AG04450 (cell line): ENCODE measurements at regions not wholly inside any gene's neighbourhood (a gene's known extent, or its start where the extent isn't known, plus 50 kb on each side); places are given as distances from the start of the nearest gene placed in this dataset.

Experiments used
- CTCF ChIA-PET: fragments of 300-600, 350-600 bp; formaldehyde crosslinking; extraction: SDS; loops from one replicate; lab custom pipeline; 2022; ENCODE audit warnings: antibody characterized with exemption, inconsistent platforms; lab: Charles Lee
- POLR2A ChIA-PET: fragments of 350-600 bp; formaldehyde crosslinking; extraction: SDS; loops from one replicate; lab custom pipeline; 2021; ENCODE audit warnings: antibody characterized with exemption, inconsistent platforms; lab: Yijun Ruan, JAX
- DNase-seq: peaks from one replicate; pipeline ENCODE4 v3.0.0-alpha.2; 2011; ENCODE audit warnings: low read depth, low spot score
- H3K27ac ChIP-seq: one replicate; pipeline ENCODE4 v1.5.1; 2012; ENCODE audit warnings: low read depth, low read length, control low read depth
- H3K27me3 ChIP-seq: one replicate; pipeline ENCODE4 v1.6.0; 2012; ENCODE audit warnings: low read length; ENCODE audit not compliant: control insufficient read depth, insufficient read depth
- H3K4me3 ChIP-seq: 2 replicates; pipeline ENCODE4 v1.5.1; 2011; ENCODE audit warnings: mild to moderate bottlenecking, low read depth, low read length, control low read depth
- H3K9me3 ChIP-seq: 2 replicates; pipeline ENCODE4 v1.5.1; 2012; ENCODE audit warnings: low read length; ENCODE audit not compliant: control insufficient read depth, insufficient read depth
- CTCF ChIP-seq: IDR thresholded peaks from 2 replicates; pipeline ENCODE4 v1.5.1; 2011; ENCODE audit warnings: low read depth, low read length, control low read depth, inconsistent platforms

GRCh38 chr1:115145226-115145625 is 55.9 kb upstream of the TSPAN2 start:
- no peak overlapping the region for H3K4me3 ChIP-seq
- H3K27me3 ChIP-seq, result no peaks in the 10 kb centered on the region
- POLR2A ChIA-PET, result no interaction called here
- CTCF ChIA-PET, result interaction anchor here (10.0 kb wide), 1 partner anchor 451 kb away, joined by 338 read pairs; no protein-coding TSS in a partner anchor
- no peaks in the 10 kb centered on the region for H3K9me3 ChIP-seq
- no peak for TF ChIP-seq CTCF
- H3K27ac ChIP-seq, result no peak overlapping the region
- no peak for DNase-seq

GRCh38 chr1:115144176-115144575 is 54.9 kb upstream of the TSPAN2 start:
- Histone ChIP-seq H3K27me3 (no peaks in the 10 kb centered on the region), H3K27ac (no peak overlapping the region), H3K9me3 (no peaks in the 10 kb centered on the region), H3K4me3 (no peak overlapping the region)
- ChIA-PET CTCF (interaction anchor here (0.6 to 10.0 kb wide), 5 partner anchors 194 to 452 kb away, joined by 3 to 338 read pairs (median 48); partner anchors contain the start of gene NGF), POLR2A (no interaction called here)
- DNase-seq, result no peak
- no peak for TF ChIP-seq CTCF

- H3K4me3 ChIP-seq, result no peak overlapping the region
- H3K27ac ChIP-seq, result no peak overlapping the region
- no peaks in the 10 kb centered on the region for H3K9me3 ChIP-seq
- ChIA-PET POLR2A (interaction anchor here (0.7 to 1.5 kb wide), 5 partner anchors 36 to 454 kb away, joined by 3 to 7 read pairs (median 4); no protein-coding TSS in a partner anchor), CTCF (interaction anchor here (0.5 to 10.0 kb wide), 49 partner anchors 13 to 1144 kb away, joined by 3 to 338 read pairs (median 5); partner anchors contain the start of gene NGF)
- TF ChIP-seq CTCF, result peak; percentile 58
- no peak for DNase-seq
- H3K27me3 ChIP-seq, result no peaks in the 10 kb centered on the region
These were observed 53.3 kb upstream of the TSPAN2 start for GRCh38 chr1:115142616-115143015.

- Histone ChIP-seq H3K9me3 (no peaks in the 10 kb centered on the region), H3K27me3 (no peaks in the 10 kb centered on the region), H3K27ac (no peak overlapping the region), H3K4me3 (no peak overlapping the region)
- ChIA-PET POLR2A (no interaction called here), CTCF (interaction anchor here (0.5 to 10.0 kb wide), 14 partner anchors 17 to 455 kb away, joined by 3 to 338 read pairs (median 9); partner anchors contain the start of gene NGF)
- DNase-seq, result no peak
- no peak for TF ChIP-seq CTCF
These were observed 51.8 kb upstream of the TSPAN2 start for GRCh38 chr1:115141145-115141454.

- H3K9me3 ChIP-seq, result no peaks in the 10 kb centered on the region
- H3K27ac ChIP-seq, result no peak overlapping the region
- no peaks in the 10 kb centered on the region for H3K27me3 ChIP-seq
- H3K4me3 ChIP-seq, result no peak overlapping the region
- no peak for DNase-seq
- TF ChIP-seq CTCF, result no peak
- ChIA-PET POLR2A (no interaction called here), CTCF (interaction anchor here (0.8 to 10.0 kb wide), 14 partner anchors 17 to 456 kb away, joined by 3 to 338 read pairs (median 9); partner anchors contain the start of gene NGF)
These were observed 51.3 kb upstream of the TSPAN2 start for GRCh38 chr1:115140442-115141144.
